K562 (cell line): ENCODE measurements at regions not wholly inside any gene's neighbourhood (a gene's known extent, or its start where the extent isn't known, plus 50 kb on each side); places are given as distances from the start of the nearest gene placed in this dataset.

Experiments used
- ATAC-seq: fragments of 200-7000 bp; cut with Tn5 transposase; 3 replicates; pipeline ENCODE4 v1.9.1; 2020; ENCODE audit warnings: moderate library complexity
- BruUV-seq: library from RNA; stranded (reverse); fragments of 400-500 nt; replicated peaks from 2 replicates; lab custom pipeline; 2021; lab: Mats Ljungman, UMichigan
- CTCF ChIA-PET: fragments of 300-600 bp; formaldehyde crosslinking; extraction: SDS; loops from one replicate; lab custom pipeline; 2021; ENCODE audit warnings: low intra/inter-chr PET ratio; lab: Yijun Ruan, JAX
- POLR2A ChIA-PET: fragments of 300-600, 350-650 bp; sonication (Branson Sonifier 250); formaldehyde crosslinking; extraction: SDS; loops from one replicate; lab custom pipeline; 2021; ENCODE audit warnings: antibody characterized with exemption, inconsistent platforms; lab: Yijun Ruan, JAX
- DNase-seq, 4 experiments: peaks; one replicate each; pipeline versions ENCODE4 v3.0.0 to v3.0.0-alpha.2; 2011 to 2018; ENCODE audit warnings: low spot score in 3 of 4, mixed read lengths in 3 of 4; ENCODE audit errors: extremely low read depth in 1 of 4
- FAIRE-seq: peaks from 2 replicates; lab custom pipeline; 2011; peaks lifted over from hg19 to GRCh38; lab: Jason Lieb, UNC
- H2AFZ ChIP-seq: 2 replicates; pipeline ENCODE4 v1.6.0; 2011; ENCODE audit warnings: low read depth, low read length, control low read depth, inconsistent platforms
- H3K27ac ChIP-seq: fragments of 200-600 bp; 3 replicates; pipeline ENCODE4 v1.8.0; 2011; ENCODE audit warnings: low read depth, mild to moderate bottlenecking, control low read depth, inconsistent platforms, low read length, moderate library complexity, mixed read lengths; ENCODE audit errors: extremely low read depth
- H3K27me3 ChIP-seq, 2 experiments: fragments of 300-600 bp in 1 of 2; 2 replicates in 1 of 2; 3 replicates in 1 of 2; pipeline versions ENCODE4 v1.6.0 to v1.8.0; 2011; ENCODE audit warnings: inconsistent platforms in 2 of 2, low read length in 2 of 2, mild to moderate bottlenecking in 1 of 2, mixed read lengths in 1 of 2, moderate library complexity in 1 of 2; ENCODE audit not compliant: control insufficient read depth in 2 of 2, insufficient read depth in 2 of 2
- H3K36me3 ChIP-seq: fragments of 300-600 bp; 3 replicates; pipeline ENCODE4 v1.8.0; 2011; ENCODE audit warnings: mild to moderate bottlenecking, low read length, inconsistent platforms; ENCODE audit not compliant: control insufficient read depth, insufficient read depth
- H3K4me1 ChIP-seq, 2 experiments: fragments of 200-600 bp in 1 of 2; replicated peaks in 1 of 2; 2 replicates in 1 of 2; 3 replicates in 1 of 2; pipeline versions ENCODE4 v1.5.1 to v1.8.0; 2011; ENCODE audit warnings: inconsistent platforms in 2 of 2, low read length in 2 of 2, mild to moderate bottlenecking in 1 of 2, mixed read lengths in 1 of 2, moderate library complexity in 1 of 2; ENCODE audit not compliant: control insufficient read depth in 2 of 2, insufficient read depth in 2 of 2
- H3K4me2 ChIP-seq: 2 replicates; pipeline ENCODE4 v1.6.1; 2011; ENCODE audit warnings: low read length, control low read depth, inconsistent platforms, mixed read lengths; ENCODE audit not compliant: insufficient read depth
- H3K4me3 ChIP-seq: fragments of 200-600 bp; sonication (generic), shearing (Covaris generic); 2 replicates; pipeline ENCODE4 v1.5.1; 2016; ENCODE audit warnings: control low read depth, inconsistent platforms
- H3K79me2 ChIP-seq: fragments of 200-600 bp; 3 replicates; pipeline ENCODE4 v1.8.0; 2011; ENCODE audit warnings: low read length, inconsistent platforms; ENCODE audit not compliant: control insufficient read depth, insufficient read depth
- H3K9ac ChIP-seq, 2 experiments: 2 replicates each; pipeline versions ENCODE4 v1.6.0 to v1.6.1; 2011; ENCODE audit warnings: low read depth in 2 of 2, low read length in 2 of 2, control low read depth in 1 of 2, inconsistent platforms in 1 of 2, mild to moderate bottlenecking in 1 of 2, mixed read lengths in 1 of 2; ENCODE audit not compliant: insufficient read depth in 1 of 2
- H3K9me1 ChIP-seq: one replicate; pipeline ENCODE4 v1.6.0; 2011; ENCODE audit warnings: inconsistent platforms, mild to moderate bottlenecking, low read length, moderate library complexity; ENCODE audit not compliant: control insufficient read depth, insufficient read depth
- H3K9me3 ChIP-seq: replicated peaks from 2 replicates; pipeline ENCODE4 v1.5.1; 2011; ENCODE audit warnings: low read depth, low read length, inconsistent platforms; ENCODE audit not compliant: control insufficient read depth, insufficient read depth
- H4K20me1 ChIP-seq: replicated peaks from 2 replicates; pipeline ENCODE4 v1.6.1; 2011; ENCODE audit warnings: low read length, inconsistent platforms, mixed read lengths; ENCODE audit not compliant: control insufficient read depth, insufficient read depth
- BRD4 ChIP-seq: fragments of 200-600 bp; sonication (generic); IDR thresholded peaks from 2 replicates; pipeline ENCODE4 v1.6.1; 2017; ENCODE audit warnings: inconsistent platforms
- CEBPB ChIP-seq: fragments of 450-650 bp; IDR thresholded peaks from 2 replicates; pipeline ENCODE4 v1.6.1; 2016; ENCODE audit warnings: missing genetic modification characterization, missing compliant biosample characterization
- FOXP1 ChIP-seq: sonication (generic); formaldehyde crosslinking; IDR thresholded peaks from 2 replicates; pipeline ENCODE4 v1.8.0; 2022; ENCODE audit warnings: mild to moderate bottlenecking, missing genetic modification reagents
- GABPB2 ChIP-seq: fragments of 250-450 bp; sonication (Bioruptor Pico); conservative IDR thresholded peaks from 2 replicates; pipeline ENCODE4 v1.5.1; 2021; ENCODE audit warnings: mild to moderate bottlenecking
- JUNB ChIP-seq: fragments of 450-650 bp; formaldehyde crosslinking; conservative IDR thresholded peaks from 2 replicates; pipeline ENCODE4 v1.4.0; 2020; ENCODE audit warnings: mild to moderate bottlenecking
- KAT7 ChIP-seq: sonication (generic); formaldehyde crosslinking; IDR thresholded peaks from 2 replicates; pipeline ENCODE4 v1.8.0; 2022; ENCODE audit warnings: missing genetic modification reagents, mild to moderate bottlenecking, borderline replicate concordance
- LCOR ChIP-seq: sonication (generic); formaldehyde crosslinking; IDR thresholded peaks from 2 replicates; pipeline ENCODE4 v1.8.0; 2022; ENCODE audit warnings: mild to moderate bottlenecking, missing genetic modification reagents
- MTF1 ChIP-seq: fragments of 250-450 bp; sonication (Bioruptor Pico); IDR thresholded peaks from 2 replicates; pipeline ENCODE4 v1.9.0; 2021; ENCODE audit warnings: moderate library complexity, mild to moderate bottlenecking, inconsistent platforms, borderline replicate concordance
- NFRKB ChIP-seq: fragments of 450-650 bp; IDR thresholded peaks from 2 replicates; pipeline ENCODE4 v1.6.1; 2016; ENCODE audit warnings: low read depth
- POLR3A ChIP-seq: IDR thresholded peaks from 2 replicates; pipeline ENCODE4 v1.6.1; 2011; ENCODE audit warnings: borderline replicate concordance, mild to moderate bottlenecking, moderate library complexity; ENCODE audit not compliant: insufficient read length, insufficient read depth; ENCODE audit errors: extremely low read depth
- PYGO2 ChIP-seq: fragments of 450-650 bp; IDR thresholded peaks from 2 replicates; pipeline ENCODE4 v1.6.1; 2016; ENCODE audit warnings: mild to moderate bottlenecking, missing genetic modification characterization, moderate library complexity, missing compliant biosample characterization
- SRSF1 ChIP-seq: fragments of 200-400 bp; formaldehyde crosslinking; IDR thresholded peaks from 2 replicates; pipeline ENCODE4 v1.6.1; 2017; ENCODE audit warnings: mild to moderate bottlenecking, low read depth, low read length, moderate library complexity
- U2AF2 ChIP-seq: fragments of 200-400 bp; formaldehyde crosslinking; optimal IDR thresholded peaks from 2 replicates; pipeline ENCODE3; 2017; ENCODE audit warnings: low read depth, mild to moderate bottlenecking, low read length
- ZBTB7A ChIP-seq: IDR thresholded peaks from 2 replicates; pipeline ENCODE4 v1.6.1; 2011; ENCODE audit warnings: low read depth, mild to moderate bottlenecking, low read length, moderate library complexity, borderline replicate concordance; ENCODE audit not compliant: control insufficient read depth
- ZFX ChIP-seq: sonication (generic); formaldehyde crosslinking; IDR thresholded peaks from 2 replicates; pipeline ENCODE4 v1.8.0; 2022; ENCODE audit warnings: mild to moderate bottlenecking, missing genetic modification reagents, moderate library complexity
- ZKSCAN1 ChIP-seq: fragments of 150-350 bp; IDR thresholded peaks from 2 replicates; pipeline ENCODE4 v1.6.1; 2016; ENCODE audit warnings: low read depth, low read length
- ZNF174 ChIP-seq: fragments of 250-450 bp; sonication (Bioruptor Pico); IDR thresholded peaks from 2 replicates; pipeline ENCODE4 v1.4.0; 2020; ENCODE audit warnings: mild to moderate bottlenecking
- ZNF280B ChIP-seq: fragments of 250-450 bp; sonication (Bioruptor Pico); IDR thresholded peaks from 2 replicates; pipeline ENCODE4 v1.5.1; 2021; ENCODE audit warnings: mild to moderate bottlenecking
- ZNF551 ChIP-seq: fragments of 250-450 bp; sonication (Bioruptor Pico); IDR thresholded peaks from 2 replicates; pipeline ENCODE4 v1.5.0; 2021; ENCODE audit warnings: mild to moderate bottlenecking, moderate library complexity
- ZNF780A ChIP-seq: fragments of 250-450 bp; sonication (Bioruptor Pico); IDR thresholded peaks from 2 replicates; pipeline ENCODE4 v1.5.0; 2021; ENCODE audit warnings: mild to moderate bottlenecking
- ZSCAN29 ChIP-seq: fragments of 450-650 bp; IDR thresholded peaks from 2 replicates; pipeline ENCODE4 v1.6.1; 2017
- WGBS: fragments of 100-300 bp; shearing (Covaris generic); methylation state at CpG from one replicate; pipeline ENCODE4 v1.1.6; 2016; ENCODE audit warnings: low coverage, mixed read lengths; ENCODE audit not compliant: insufficient coverage; ENCODE audit errors: missing lambda C conversion rate; 5-methylcytosine and 5-hydroxymethylcytosine counted together
- in situ Hi-C: fragments of 300-500 bp; cut with MboI; formaldehyde crosslinking; loops from 4 replicates; pipeline ENCODE4 v1.15.0; 2018; ENCODE audit warnings: inconsistent platforms, mixed read lengths
- intact Hi-C: fragments of 100-400 bp; cut with micrococcal nuclease; formaldehyde crosslinking; loops from 2 replicates; pipeline ENCODE4 v1.14.2; 2022
- TF ChIP-seq, protein P1 (sequence below): fragments of 250-450 bp; sonication (Bioruptor Pico); IDR thresholded peaks from 2 replicates; pipeline ENCODE4 v1.8.0; 2022; ENCODE audit warnings: inconsistent platforms

- TF ChIP-seq ZNF280B (CRISPR knock-in tag) = no peak
- TF ChIP-seq SRSF1 = no peak
- TF ChIP-seq CEBPB = no peak
- no peak for TF ChIP-seq GABPB2 (CRISPR knock-in tag)
- TF ChIP-seq ZNF780A (CRISPR knock-in tag) = no peak
- TF ChIP-seq, protein P1, sequence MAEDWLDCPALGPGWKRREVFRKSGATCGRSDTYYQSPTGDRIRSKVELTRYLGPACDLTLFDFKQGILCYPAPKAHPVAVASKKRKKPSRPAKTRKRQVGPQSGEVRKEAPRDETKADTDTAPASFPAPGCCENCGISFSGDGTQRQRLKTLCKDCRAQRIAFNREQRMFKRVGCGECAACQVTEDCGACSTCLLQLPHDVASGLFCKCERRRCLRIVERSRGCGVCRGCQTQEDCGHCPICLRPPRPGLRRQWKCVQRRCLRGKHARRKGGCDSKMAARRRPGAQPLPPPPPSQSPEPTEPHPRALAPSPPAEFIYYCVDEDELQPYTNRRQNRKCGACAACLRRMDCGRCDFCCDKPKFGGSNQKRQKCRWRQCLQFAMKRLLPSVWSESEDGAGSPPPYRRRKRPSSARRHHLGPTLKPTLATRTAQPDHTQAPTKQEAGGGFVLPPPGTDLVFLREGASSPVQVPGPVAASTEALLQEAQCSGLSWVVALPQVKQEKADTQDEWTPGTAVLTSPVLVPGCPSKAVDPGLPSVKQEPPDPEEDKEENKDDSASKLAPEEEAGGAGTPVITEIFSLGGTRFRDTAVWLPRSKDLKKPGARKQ (CRISPR knock-in tag) = no peak
- no peak for TF ChIP-seq KAT7
These were observed 558.2 kb upstream of the GNPDA2 start (continued) for GRCh38 chr4:45284400-45285085.

DNA sequence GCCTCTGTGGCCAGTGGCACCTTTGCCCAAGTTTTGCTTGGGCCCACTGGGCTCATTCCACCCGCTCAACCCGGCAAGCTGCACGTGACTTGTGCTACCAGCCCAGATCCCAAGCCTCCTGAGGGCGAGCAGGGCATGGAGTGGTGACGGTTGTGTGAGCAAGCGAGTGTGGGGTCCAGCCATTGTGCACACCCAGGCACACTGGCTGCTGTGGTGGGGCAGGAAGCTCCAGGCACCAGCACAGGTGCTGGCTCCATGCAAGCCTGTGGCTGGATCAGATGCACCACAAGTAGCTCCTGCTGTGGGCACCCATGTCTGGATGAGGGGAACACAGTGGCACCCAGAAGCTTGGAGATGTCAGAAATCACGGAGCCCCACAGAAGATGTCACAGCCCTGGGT, 557.0 kb upstream of the GNPDA2 start:
- Histone ChIP-seq H2AFZ (no peak overlapping the region), H3K4me2 (no peak overlapping the region), H4K20me1 (no peaks in the 10 kb centered on the region), H3K9ac (no peak overlapping the region), H3K9me1 (no peaks in the 10 kb centered on the region), H3K9me3 (no peaks in the 10 kb centered on the region; the same call in 1 of the 2 replicates), H3K4me1 (no peaks in the 10 kb centered on the region), H3K27ac (no peak overlapping the region), H3K27me3 (no peaks in the 10 kb centered on the region), H3K4me3 (no peak overlapping the region), H3K79me2 (no peaks in the 10 kb centered on the region), H3K36me3 (no peaks in the 10 kb centered on the region)
- intact Hi-C loops = no loop called here
- WGBS = 0% methylated on average over 5 of the region's 7 CpGs
- FAIRE-seq (no peak), DNase-seq (no peak), ATAC-seq (no peak)
- in situ Hi-C loops = no loop called here
- POLR2A ChIA-PET = no interaction called here
- CTCF ChIA-PET = no interaction called here
- no TSS peak for BruUV-seq
- TF ChIP-seq LCOR (CRISPR knock-in tag) (no peak), POLR3A (no peak), ZNF551 (CRISPR knock-in tag) (no peak), FOXP1 (CRISPR knock-in tag) (no peak), ZKSCAN1 (no peak), MTF1 (no peak), BRD4 (no peak), U2AF2 (no peak), ZBTB7A (no peak), ZSCAN29 (no peak), NFRKB (no peak), ZFX (CRISPR knock-in tag) (no peak), ZNF174 (no peak), PYGO2 (tag) (no peak), JUNB (CRISPR knock-in tag) (no peak)
